Activated CD4-positive, alpha-beta T cell treated with anti-CD3 and anti-CD28 coated beads for 24 hours (primary cell): ENCODE measurements at regions not wholly inside any gene's neighbourhood (a gene's known extent, or its start where the extent isn't known, plus 50 kb on each side); places are given as distances from the start of the nearest gene placed in this dataset.
"Not testable (repeated sequence)": the region's sequence is repeated elsewhere in the genome, so short reads cannot be mapped to it uniquely, and the experiment has no call there.

Experiments
- DNase-seq, 2 donors: peaks; one replicate each; pipeline ENCODE4 v3.0.0-alpha.2; 2020; ENCODE audit warnings: low read depth in 2 of 2

GRCh38 chr15:91611561-91612323 is 241.8 kb upstream of the SLCO3A1 start:
- DNase-seq, result no peak

DNA sequence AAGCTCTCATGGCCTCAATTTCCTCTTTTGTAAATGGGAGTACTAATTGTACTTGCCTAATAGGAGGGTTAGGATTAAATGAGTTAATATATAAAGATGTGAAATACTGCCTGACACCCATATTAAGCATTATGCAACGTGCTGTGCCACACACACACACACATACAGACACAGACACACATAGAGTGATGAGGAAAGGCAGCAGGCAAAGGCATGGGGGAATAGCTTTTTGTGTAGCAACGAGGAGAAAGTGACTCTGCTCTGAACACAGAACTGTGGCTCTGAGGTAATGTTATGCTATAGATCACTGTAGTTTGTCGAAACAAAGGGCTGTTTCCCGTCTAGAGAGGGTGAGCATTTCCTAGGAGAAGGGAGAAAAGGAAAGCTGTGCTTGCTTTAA is 233.3 kb upstream of the SLCO3A1 start:
- DNase-seq, result no peak

GRCh38 chr15:91622235-91622634 is 231.3 kb upstream of the SLCO3A1 start:
- no peak for DNase-seq

DNA sequence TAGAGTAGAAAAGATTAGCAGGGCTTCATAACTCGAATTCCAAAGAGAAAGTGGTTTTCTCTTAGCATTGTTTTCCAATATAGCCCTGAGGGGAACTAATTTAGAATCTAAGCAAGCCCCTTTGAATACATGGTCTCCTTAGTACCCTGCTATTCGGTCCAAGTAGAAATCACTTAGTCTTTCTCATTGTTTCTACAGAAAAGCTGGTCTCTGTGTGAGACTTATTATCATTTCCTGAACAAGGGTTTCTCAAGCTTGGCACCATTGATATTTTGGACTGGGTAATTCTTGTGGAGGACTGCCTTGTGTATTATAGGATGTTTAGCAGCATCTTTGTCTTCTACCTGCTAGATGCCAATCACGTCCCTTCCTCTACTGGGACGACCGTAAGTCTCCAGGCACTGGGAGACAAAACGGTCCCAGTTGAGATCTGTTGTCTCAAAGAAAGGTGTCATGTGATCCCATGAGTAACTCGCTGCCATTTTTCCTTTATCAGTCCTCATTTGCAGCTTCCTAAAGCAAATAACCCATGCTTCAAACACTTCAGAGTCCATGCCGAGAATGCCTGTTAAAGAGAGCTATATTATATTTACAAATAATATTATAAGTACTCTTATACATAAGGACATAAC is 230.7 kb upstream of the SLCO3A1 start:
- DNase-seq, result no peak

DNA sequence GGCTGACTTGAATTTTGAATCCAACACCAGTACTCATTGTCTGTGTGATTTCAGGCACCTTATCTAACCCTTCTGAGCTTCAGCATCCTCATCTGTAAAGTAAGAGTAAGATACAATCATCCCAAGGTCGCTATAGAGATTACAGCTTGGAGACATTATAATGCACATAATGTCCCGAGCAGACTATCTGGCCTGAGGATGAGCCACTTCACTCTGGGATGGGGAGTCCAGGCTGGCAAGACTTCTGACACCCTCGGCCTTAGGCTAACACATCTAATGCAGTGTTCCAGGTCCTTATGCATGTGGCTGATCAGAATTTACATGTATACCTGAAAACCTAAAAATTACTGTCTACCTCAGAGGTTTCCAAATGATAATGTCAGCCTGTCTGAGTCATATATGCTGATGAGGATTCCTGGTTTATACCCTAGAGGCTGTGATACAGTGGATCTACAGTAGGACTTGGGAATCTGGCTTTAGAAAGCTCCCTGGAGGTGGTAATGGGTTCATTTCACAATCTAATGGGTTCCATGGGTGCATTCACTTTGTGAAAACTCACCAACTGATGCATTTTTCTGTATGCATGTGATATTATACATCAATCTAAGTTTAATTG is 229.0 kb upstream of the SLCO3A1 start:
- no peak for DNase-seq

GRCh38 chr15:91625506-91625905 is 228.0 kb upstream of the SLCO3A1 start:
- no peak for DNase-seq

DNA sequence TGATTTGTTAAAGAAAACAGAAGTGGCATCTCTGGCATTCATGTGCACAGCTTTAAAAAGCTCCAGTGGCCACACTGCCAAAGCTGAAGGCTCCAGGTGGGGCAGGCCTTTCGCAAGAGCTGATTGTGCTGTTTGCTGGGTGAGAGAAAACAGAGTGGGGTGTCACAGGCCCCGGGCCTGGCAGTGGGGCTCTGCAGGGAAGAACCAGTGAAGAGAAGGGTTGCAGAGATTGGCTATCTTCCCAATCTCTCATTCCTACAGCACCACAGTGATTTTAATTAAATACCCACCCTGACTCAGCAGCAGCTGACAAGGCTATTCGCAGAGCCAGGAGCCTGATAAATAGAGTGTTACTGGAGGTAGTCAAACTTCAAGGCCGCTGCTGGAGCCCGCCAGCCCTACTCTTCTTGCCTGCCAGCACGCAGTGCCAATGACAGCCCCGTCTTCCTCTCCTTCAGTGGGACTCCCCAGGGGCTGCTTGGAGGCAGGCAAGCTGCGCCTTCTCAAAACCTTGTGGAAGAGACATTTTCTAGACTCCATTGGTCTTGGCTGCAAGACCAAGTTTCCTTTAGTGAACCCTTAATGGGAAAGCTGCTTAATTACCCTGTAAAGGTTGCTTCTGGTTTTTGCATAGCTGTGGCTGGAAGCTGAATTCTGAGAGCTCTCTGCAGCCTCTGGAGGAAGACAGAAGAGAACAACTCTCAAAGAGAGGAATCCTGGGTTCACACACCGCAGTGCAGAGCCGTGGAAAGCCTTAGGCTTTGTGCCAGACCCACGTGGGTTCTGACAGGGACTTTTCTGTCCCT is 225.8 kb upstream of the SLCO3A1 start:
- DNase-seq, result no peak

GRCh38 chr15:91630090-91630489 is 223.4 kb upstream of the SLCO3A1 start:
- DNase-seq, result no peak

DNA sequence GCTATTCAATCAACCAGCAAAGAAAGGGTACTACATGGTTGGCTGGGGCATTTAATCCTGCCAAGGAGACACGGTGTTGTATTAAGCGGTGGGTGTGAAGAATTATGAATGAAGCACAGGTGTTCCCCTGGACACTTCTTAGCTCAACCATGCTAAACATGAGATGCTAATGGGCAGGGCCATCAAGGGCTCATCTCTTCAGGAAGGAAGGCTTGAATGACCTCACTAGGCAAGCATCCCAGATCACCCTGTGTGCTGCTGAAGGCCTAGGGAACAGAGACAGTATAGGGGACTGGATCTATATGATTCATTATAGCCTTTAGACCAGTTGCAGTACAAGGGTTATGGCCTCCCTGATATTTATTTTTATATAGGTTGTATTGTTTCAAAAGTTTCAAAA is 221.3 kb upstream of the SLCO3A1 start:
- no peak for DNase-seq

GRCh38 chr15:91632981-91633380 is 220.5 kb upstream of the SLCO3A1 start:
- DNase-seq, result no peak

GRCh38 chr15:91634179-91634578 is 219.3 kb upstream of the SLCO3A1 start:
- DNase-seq, result no peak

GRCh38 chr15:91635080-91635479 is 218.4 kb upstream of the SLCO3A1 start:
- DNase-seq, result no peak

DNA sequence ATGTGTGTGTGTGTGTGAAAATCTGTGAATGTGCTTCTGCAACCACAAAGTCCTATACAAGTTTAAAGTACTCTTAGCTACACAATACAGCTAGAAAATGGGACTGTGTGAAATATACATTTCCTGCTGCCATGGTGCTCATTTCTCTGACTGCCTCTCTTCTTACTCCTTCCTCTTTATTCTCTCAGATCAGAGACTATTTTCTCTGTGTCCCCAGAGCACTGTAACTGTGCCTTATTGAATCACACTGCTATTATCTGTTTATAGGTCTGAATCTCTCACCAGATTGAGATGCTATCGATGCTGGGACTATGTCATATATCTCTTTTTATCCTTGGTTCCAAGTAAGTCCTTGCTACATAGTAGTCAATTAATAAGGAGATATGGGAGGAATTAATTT is 217.9 kb upstream of the SLCO3A1 start:
- no peak for DNase-seq

DNA sequence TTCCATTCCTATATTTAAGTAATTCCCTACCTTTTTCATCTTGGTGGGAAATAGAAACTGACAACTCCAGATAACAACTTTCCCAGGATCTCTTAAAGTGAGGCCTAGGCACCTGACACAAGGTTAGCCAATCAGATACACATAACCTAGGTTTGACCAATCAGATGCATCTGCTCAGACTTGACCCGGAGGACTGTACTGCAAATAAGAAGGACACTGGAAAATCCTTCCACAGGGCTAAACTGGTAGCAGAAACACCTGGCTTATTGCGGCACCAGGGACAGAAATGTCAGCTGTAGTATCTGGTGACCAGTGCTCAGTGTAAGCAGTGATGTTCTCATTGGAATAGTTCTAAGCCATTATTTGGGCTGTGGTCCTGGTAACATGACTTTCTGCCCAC is 204.5 kb upstream of the SLCO3A1 start:
- DNase-seq, result no peak

GRCh38 chr15:91649831-91650321 is 203.6 kb upstream of the SLCO3A1 start:
- no peak for DNase-seq

GRCh38 chr15:91651251-91651650 is 202.3 kb upstream of the SLCO3A1 start:
- DNase-seq, result no peak

GRCh38 chr15:91652610-91653207 is 200.8 kb upstream of the SLCO3A1 start:
- no peak for DNase-seq

GRCh38 chr15:91655563-91656290 is 197.8 kb upstream of the SLCO3A1 start:
- DNase-seq, result not testable (repeated sequence)

DNA sequence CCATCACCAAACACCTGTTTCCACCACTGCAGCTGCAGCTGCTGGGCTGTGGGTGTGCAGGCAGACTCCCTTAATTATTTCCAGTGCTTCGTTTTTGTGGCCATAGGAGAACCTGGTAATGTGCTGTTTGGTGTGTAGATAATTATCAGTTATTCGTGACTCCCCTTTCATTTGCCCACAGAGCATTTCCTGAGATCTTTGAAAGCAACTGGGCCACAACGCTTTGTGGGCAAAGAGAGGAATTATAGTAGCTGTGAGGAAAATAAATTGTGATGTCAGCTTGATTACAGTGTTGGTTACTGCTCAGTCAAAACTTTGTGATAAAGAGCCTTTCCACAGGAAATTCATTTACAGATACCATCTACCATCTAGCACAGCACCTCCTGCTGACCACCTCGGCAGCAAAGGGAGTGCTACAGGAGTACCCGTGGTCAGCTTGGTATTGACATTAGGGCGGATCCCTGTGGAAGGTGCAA is 193.3 kb upstream of the SLCO3A1 start:
- no peak for DNase-seq

DNA sequence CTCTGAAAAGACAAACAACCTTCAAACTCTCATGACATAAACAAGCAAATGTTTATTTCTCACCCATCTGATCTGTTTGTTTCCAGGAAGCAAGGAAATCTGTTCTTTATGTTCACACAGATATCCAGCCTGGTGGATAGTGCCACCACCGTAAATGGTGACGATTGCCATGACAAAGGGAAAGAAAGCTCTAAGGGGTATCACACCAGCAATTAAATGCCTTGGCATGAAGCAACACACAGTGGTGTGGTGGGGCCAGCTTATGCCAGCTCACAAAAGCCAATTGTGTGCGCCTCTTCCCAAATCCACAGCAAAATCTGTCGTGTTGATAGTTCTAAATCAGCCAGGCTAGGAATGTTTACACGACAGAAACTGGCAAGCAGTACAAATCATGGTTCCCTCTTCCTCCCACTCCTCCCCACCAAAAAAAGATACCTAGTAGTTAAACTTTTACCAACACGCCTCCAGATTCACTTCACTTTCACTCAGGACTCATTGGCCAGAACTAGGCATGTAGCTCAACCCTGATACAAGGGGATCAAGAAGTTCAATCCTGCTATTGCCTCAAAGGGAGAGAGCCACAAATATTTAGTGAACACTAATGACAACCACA is 189.2 kb upstream of the SLCO3A1 start:
- DNase-seq, result no peak
